Astrocyte of the spinal cord (primary cell): ENCODE measurements at regions not wholly inside any gene's neighbourhood (a gene's known extent, or its start where the extent isn't known, plus 50 kb on each side); places are given as distances from the start of the nearest gene placed in this dataset.

Source experiments
- DNase-seq: peaks from one replicate; pipeline ENCODE4 v3.0.0; 2011; ENCODE audit warnings: low read depth, low spot score
- H3K4me3 ChIP-seq: 2 replicates; pipeline ENCODE4 v1.5.1; 2011; ENCODE audit warnings: low read depth, mild to moderate bottlenecking, low read length, moderate library complexity
- CTCF ChIP-seq: IDR thresholded peaks from 2 replicates; pipeline ENCODE4 v1.5.1; 2012; ENCODE audit warnings: low read depth, mild to moderate bottlenecking, low read length, inconsistent platforms
- in situ Hi-C: cut with HindIII; loops from 2 replicates; pipeline ENCODE4 v1.10.0; 2017; ENCODE audit warnings: low sequenced_read_pairs

- no peak for DNase-seq
These were observed 197.8 kb downstream of the ETS1 start for GRCh38 chr11:128389461-128389976.

DNA sequence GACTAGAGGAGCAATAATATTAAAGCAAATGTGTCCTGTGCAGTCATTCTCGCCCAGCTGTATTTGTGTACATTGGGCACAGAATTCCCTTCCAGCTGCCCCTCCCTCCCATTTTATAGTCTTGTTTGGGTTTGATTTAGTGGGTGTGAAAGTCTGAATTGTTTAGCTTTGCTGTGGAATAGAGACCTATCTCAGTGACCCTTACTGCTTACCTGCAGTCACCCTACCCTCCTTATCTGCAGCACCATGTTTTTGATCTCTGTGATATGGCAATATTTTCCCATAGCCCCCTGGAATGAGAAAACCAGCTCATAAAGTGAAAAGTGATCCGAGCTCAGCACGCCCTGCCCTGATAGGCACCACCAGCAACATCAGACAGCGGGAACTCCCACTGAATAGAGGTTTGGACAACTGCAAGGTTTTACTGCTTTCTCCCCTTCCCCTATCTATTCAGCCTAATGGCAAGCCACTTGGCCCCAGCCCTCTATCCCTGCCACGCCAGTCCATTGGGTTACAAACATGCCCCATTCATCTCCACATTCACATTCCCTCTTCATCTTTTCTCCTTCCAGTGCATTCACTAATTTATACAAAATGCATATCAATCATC, 199.0 kb downstream of the ETS1 start:
- H3K4me3 ChIP-seq: no peak overlapping the region
- in situ Hi-C loops: no loop called here
- no peak for TF ChIP-seq CTCF
- no peak for DNase-seq

More at GRCh38 chr11:128389461-128389976, 197.8 kb downstream of the ETS1 start:
- TF ChIP-seq CTCF: no peak
- H3K4me3 ChIP-seq: no peak overlapping the region
- in situ Hi-C loops: no loop called here

DNA sequence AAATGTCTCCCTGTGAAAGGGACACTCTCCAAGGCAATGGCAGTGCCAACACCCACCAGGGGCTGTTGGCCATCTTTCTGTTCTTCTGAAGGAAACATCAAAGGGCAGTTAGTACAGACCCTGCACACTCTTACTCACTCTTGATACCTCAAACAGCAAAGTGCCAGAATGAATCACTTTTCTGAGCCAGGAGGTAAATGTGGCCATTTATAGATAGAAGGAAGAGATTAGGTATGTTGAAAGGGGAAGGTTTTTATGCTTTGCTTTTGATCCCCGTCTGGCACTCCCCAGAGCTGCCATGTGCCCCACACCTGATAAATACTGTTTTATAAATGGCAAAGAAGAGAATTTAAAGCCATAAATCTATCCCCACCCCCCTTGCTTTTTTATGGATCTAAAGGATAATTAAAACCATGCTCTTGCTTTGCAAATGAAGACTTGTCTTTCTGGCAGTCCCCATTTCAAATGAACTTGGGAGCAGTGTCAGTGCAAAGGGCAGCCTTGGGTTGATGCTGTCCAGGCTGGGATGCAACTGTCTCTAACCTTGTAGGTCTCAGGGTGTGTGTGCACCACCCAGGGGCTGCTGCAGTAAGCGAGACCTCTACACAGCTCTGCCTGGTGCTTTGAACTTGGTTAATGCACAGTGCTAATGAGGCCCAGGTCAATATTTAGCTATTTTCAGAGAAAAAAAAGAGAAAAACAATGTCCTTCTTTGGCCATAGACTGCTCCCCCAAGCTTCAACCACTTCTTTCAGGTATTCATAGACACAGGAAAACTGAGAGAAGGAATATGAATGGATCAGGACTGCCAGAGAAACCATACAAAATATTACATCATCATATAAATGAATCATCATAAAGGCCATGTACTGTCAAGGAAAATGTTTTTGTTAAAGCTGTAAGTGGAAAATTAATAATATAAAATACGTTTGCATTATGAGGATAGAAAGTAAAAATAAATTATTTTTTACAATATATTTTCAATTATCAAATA, 207.5 kb downstream of the ETS1 start:
- DNase-seq: no peak
- no peak for TF ChIP-seq CTCF
- in situ Hi-C loops: no loop called here
- H3K4me3 ChIP-seq: no peak overlapping the region

GRCh38 chr11:128375961-128376360, 211.4 kb downstream of the ETS1 start:
- H3K4me3 ChIP-seq: no peak overlapping the region
- in situ Hi-C loops: no loop called here
- TF ChIP-seq CTCF: no peak
- no peak for DNase-seq

DNA sequence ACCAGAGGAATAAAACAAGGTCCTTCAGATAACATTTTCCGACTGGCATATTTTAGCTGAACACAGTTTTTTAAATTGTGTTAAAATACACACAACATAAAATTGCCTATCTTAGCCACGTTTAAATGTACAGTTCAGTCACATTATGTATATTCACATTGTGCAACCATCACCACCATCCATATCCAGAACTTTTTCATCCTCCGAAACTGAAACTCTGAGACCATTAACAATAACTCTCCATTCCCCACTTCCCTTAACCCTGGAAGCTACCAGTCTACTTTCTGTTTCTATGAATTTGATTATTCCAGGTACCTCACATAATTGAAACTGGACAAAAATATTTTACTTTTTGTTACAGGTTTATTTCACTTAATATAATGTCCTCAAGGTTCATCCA, 213.3 kb downstream of the ETS1 start:
- TF ChIP-seq CTCF: no peak
- H3K4me3 ChIP-seq: no peak overlapping the region
- in situ Hi-C loops: no loop called here
- no peak for DNase-seq

GRCh38 chr11:128372977-128373376, 214.4 kb downstream of the ETS1 start:
- in situ Hi-C loops: no loop called here
- H3K4me3 ChIP-seq: no peak overlapping the region
- no peak for DNase-seq
- TF ChIP-seq CTCF: no peak
